ENCODE measurements at regions not wholly inside any gene's neighbourhood (a gene's known extent, or its start where the extent isn't known, plus 50 kb on each side); places are given as distances from the start of the nearest gene placed in this dataset.

DNA sequence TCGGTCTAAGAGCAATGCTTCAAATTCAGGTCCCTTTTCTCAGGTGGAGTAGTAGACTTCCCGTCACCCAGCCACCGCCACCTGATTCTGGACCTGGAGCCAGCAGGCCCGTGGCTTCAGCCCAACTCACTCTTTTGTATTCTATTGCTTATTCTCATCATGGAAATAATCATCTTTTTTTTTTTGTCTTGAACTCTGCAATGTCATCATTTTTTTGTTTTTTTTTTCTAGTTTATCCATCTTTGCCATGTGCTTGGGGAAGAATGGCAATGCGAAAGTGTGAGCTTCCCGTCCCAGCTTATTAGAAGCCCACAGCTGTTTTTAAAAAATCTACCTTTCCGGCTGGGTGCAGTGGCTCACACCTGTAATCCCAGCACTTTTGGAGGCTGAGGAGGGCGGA, 51.3 kb upstream of the FSTL1 start:
- H3K79me1 ChIP-seq (ENCODE audit: low read depth in 1 of 2, low read length in 2 of 2): no peaks in the 10 kb centered on the region; a peak in 1 of 4 replicates
- no peak overlapping the region for H2BK120ac ChIP-seq (ENCODE audit: low read depth, low read length)
- ATAC-seq (ENCODE audit: low read depth) (no peak), DNase-seq (no peak)
- peaks cover 4% of the 10 kb centered on the region; the same call in 1 of the 2 replicates for H3K4me1 ChIP-seq (ENCODE audit: control insufficient read depth, insufficient read depth, low read length)
- WGBS, 2 experiments (ENCODE audit: extremely low coverage in 2 of 2, insufficient read length in 1 of 2): 89% methylated on average over 5 of the region's 8 CpGs; no CpG with 5 or more reads in 1 of the 2 experiments
- TF ChIP-seq, protein P1, sequence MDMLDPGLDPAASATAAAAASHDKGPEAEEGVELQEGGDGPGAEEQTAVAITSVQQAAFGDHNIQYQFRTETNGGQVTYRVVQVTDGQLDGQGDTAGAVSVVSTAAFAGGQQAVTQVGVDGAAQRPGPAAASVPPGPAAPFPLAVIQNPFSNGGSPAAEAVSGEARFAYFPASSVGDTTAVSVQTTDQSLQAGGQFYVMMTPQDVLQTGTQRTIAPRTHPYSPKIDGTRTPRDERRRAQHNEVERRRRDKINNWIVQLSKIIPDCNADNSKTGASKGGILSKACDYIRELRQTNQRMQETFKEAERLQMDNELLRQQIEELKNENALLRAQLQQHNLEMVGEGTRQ (IDR thresholded peaks at IDR 0.05; ENCODE audit: low read depth, low read length): no peak
- TF ChIP-seq MAFK (IDR thresholded peaks at IDR 0.05; ENCODE audit: low read depth, low read length) (peak; percentile 62; the same call in 1 of the 2 replicates), RFX5 (IDR thresholded peaks at IDR 0.05; ENCODE audit: low read depth, low read length) (no peak), MAZ (IDR thresholded peaks at IDR 0.05; ENCODE audit: borderline replicate concordance, low read depth, low read length) (no peak)
- H3K23ac ChIP-seq (ENCODE audit: low read depth, low read length): no peak overlapping the region
- H2BK15ac ChIP-seq (ENCODE audit: low read depth, low read length): no peak overlapping the region
- H3K9ac ChIP-seq (ENCODE audit: low read depth, low read length): no peak overlapping the region
- no peak overlapping the region for H2BK5ac ChIP-seq (ENCODE audit: low read depth, low read length, poor library complexity, severe bottlenecking)
- no peak overlapping the region for H4K91ac ChIP-seq (ENCODE audit: insufficient read depth, low read depth, low read length)
- H2BK20ac ChIP-seq (ENCODE audit: low read depth, low read length): no peak overlapping the region
- H3K36me3 ChIP-seq (ENCODE audit: control insufficient read depth, insufficient read depth, low read length): no peaks in the 10 kb centered on the region
- no peak overlapping the region for H2AK5ac ChIP-seq (ENCODE audit: low read depth, low read length)
- H4K5ac ChIP-seq (ENCODE audit: low read depth, low read length): no peak overlapping the region
- no peak overlapping the region for H3K27ac ChIP-seq (ENCODE audit: insufficient read depth, low read length)
- ChIA-PET POLR2A (ENCODE audit: unreplicated experiment) (no interaction called here), CTCF (interaction anchor here (1.2 to 1.5 kb wide), 2 partner anchors 63 to 66 kb away, joined by 3 read pairs; no protein-coding TSS in a partner anchor)
- no peak overlapping the region for H2AK9ac ChIP-seq (replicated peaks; ENCODE audit: low read depth, low read length, poor library complexity)
- H3K9me1 ChIP-seq (ENCODE audit: insufficient read depth, low read length): 0 out of 2 replicates have a peak, but pooled peaks cover 4% of the 10 kb centered on the region
- H3K14ac ChIP-seq (replicated peaks; ENCODE audit: low read depth, low read length): no peak overlapping the region
- no peak overlapping the region for H3K4me3 ChIP-seq (ENCODE audit: insufficient read depth, low read depth, low read length)
- in situ Hi-C loops (cut with MboI; ENCODE audit: low sequenced_read_pairs): no loop called here
- dilution Hi-C loops (cut with HindIII; ENCODE audit: low sequenced_read_pairs, unreplicated experiment): no loop called here
- no peak overlapping the region for H4K8ac ChIP-seq (ENCODE audit: low read depth in 2 of 2, low read length in 2 of 2)
- H3K4me2 ChIP-seq (ENCODE audit: low read depth, low read length): no peak overlapping the region
- no peak overlapping the region for H3K56ac ChIP-seq (ENCODE audit: extremely low read depth, insufficient read depth, low read length)
- no peak overlapping the region for H2AFZ ChIP-seq (replicated peaks; ENCODE audit: low read length, poor library complexity)
- intact Hi-C loops (cut with micrococcal nuclease): no loop called here
- H3K9me3 ChIP-seq (ENCODE audit: control insufficient read depth, insufficient read depth, low read length): no peaks in the 10 kb centered on the region
- no peaks in the 10 kb centered on the region for H3K27me3 ChIP-seq (ENCODE audit: control insufficient read depth, insufficient read depth, low read length)
- H4K20me1 ChIP-seq (ENCODE audit: insufficient read depth, low read length): no peaks in the 10 kb centered on the region
- H3K4ac ChIP-seq (ENCODE audit: low read depth, low read length): no peak overlapping the region
- H3K18ac ChIP-seq (ENCODE audit: low read depth, low read length): no peak overlapping the region
- BruUV-seq (replicated peaks): no TSS peak

All from IMR-90 (cell line).